ENCODE measurements at regions not wholly inside any gene's neighbourhood (a gene's known extent, or its start where the extent isn't known, plus 50 kb on each side); places are given as distances from the start of the nearest gene placed in this dataset.

DNA sequence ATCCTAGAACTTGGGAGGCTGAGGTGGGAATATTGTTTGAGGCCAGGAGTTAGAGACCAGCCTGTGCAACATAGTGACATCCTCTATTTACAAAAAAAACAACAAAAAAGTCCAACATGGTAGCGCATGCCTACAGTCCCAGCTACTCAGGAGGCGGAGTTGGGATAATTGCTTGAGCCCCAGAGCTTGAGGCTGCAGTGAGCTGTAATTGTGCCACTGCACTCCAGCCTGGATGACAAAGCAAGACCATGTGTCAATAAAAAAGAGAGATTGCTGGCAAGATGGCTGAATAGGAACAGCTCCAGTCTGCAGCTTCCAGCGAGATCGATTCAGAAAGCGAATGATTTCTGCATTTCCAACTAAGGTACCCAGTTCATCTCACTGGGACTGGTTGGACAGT lies 54.8 kb upstream of the FBXL17 start:
- no peak for TF ChIP-seq EZH2phosphoT487 (conservative IDR thresholded peaks at IDR 0.05; ENCODE audit: low read length)
- TF ChIP-seq CTCF (IDR thresholded peaks at IDR 0.05; ENCODE audit: insufficient read depth, low read length, poor library complexity, severe bottlenecking) = no peak
- Histone ChIP-seq H3K27me3 (ENCODE audit: low read length) (no peaks in the 10 kb centered on the region), H2AFZ (ENCODE audit: low read depth, low read length, severe bottlenecking) (no peak overlapping the region), H3K4me2 (ENCODE audit: low read depth, low read length, poor library complexity, severe bottlenecking) (no peak overlapping the region), H3K9me2 (replicated peaks; ENCODE audit: insufficient read depth, low read length) (no peaks in the 10 kb centered on the region), H3K36me3 (ENCODE audit: low read length) (no peaks in the 10 kb centered on the region), H3K9ac (ENCODE audit: low read length) (no peak overlapping the region), H4K20me1 (ENCODE audit: low read depth, low read length) (no peaks in the 10 kb centered on the region), H3K4me3 (ENCODE audit: insufficient read depth, low read length, poor library complexity, severe bottlenecking) (no peak overlapping the region), H3K9me3 (ENCODE audit: insufficient read depth, low read length) (no peaks in the 10 kb centered on the region), H3K79me2 (ENCODE audit: insufficient read depth, low read length) (no peaks in the 10 kb centered on the region), H3F3A (ENCODE audit: insufficient read depth) (no peaks in the 10 kb centered on the region), H3K27ac (ENCODE audit: low read depth, low read length) (no peak overlapping the region)

DNA sequence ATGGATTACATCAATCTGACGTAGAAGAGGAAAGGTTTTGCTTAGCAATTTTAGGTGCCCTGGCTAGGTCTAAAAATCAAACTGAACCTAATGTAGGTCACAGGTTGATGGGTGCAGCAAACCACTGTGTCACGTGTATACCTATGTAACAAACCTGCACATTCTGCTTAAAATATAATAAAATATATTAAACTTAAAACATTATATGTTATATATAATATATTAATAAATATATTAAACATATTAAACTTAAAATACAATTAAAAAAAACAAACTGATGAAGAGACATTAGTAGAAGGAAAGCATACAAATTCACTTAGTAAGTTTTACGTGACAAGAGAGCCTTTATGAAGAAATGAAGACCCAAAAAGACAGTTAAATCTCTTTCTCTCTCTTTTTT lies 51.7 kb upstream of the FBXL17 start:
- H2AFZ ChIP-seq (ENCODE audit: low read depth, low read length, severe bottlenecking) = no peak overlapping the region
- no peak overlapping the region for H3K4me3 ChIP-seq (ENCODE audit: insufficient read depth, low read length, poor library complexity, severe bottlenecking)
- H3K9ac ChIP-seq (ENCODE audit: low read length) = no peak overlapping the region
- no peaks in the 10 kb centered on the region for H3K79me2 ChIP-seq (ENCODE audit: insufficient read depth, low read length)
- H3K4me2 ChIP-seq (ENCODE audit: low read depth, low read length, poor library complexity, severe bottlenecking) = no peak overlapping the region
- H3K27ac ChIP-seq (ENCODE audit: low read depth, low read length) = no peak overlapping the region
- TF ChIP-seq CTCF (IDR thresholded peaks at IDR 0.05; ENCODE audit: insufficient read depth, low read length, poor library complexity, severe bottlenecking) = no peak
- no peak for TF ChIP-seq EZH2phosphoT487 (conservative IDR thresholded peaks at IDR 0.05; ENCODE audit: low read length)
- no peaks in the 10 kb centered on the region for H3K27me3 ChIP-seq (ENCODE audit: low read length)
- no peaks in the 10 kb centered on the region for H3K9me2 ChIP-seq (replicated peaks; ENCODE audit: insufficient read depth, low read length)
- no peaks in the 10 kb centered on the region for H3K36me3 ChIP-seq (ENCODE audit: low read length)
- H3K9me3 ChIP-seq (ENCODE audit: insufficient read depth, low read length) = no peaks in the 10 kb centered on the region
- no peaks in the 10 kb centered on the region for H3F3A ChIP-seq (ENCODE audit: insufficient read depth)
- H4K20me1 ChIP-seq (ENCODE audit: low read depth, low read length) = no peaks in the 10 kb centered on the region

GRCh38 chr5:108432024-108432423 lies 50.1 kb upstream of the FBXL17 start:
- Histone ChIP-seq H3K79me2 (ENCODE audit: insufficient read depth, low read length) (no peaks in the 10 kb centered on the region), H3K27me3 (ENCODE audit: low read length) (no peaks in the 10 kb centered on the region), H2AFZ (ENCODE audit: low read depth, low read length, severe bottlenecking) (no peak overlapping the region), H3K36me3 (ENCODE audit: low read length) (no peaks in the 10 kb centered on the region), H3K4me2 (ENCODE audit: low read depth, low read length, poor library complexity, severe bottlenecking) (no peak overlapping the region), H3K27ac (ENCODE audit: low read depth, low read length) (no peak overlapping the region), H3K9ac (ENCODE audit: low read length) (no peak overlapping the region), H3F3A (ENCODE audit: insufficient read depth) (no peaks in the 10 kb centered on the region), H3K9me2 (replicated peaks; ENCODE audit: insufficient read depth, low read length) (no peaks in the 10 kb centered on the region), H4K20me1 (ENCODE audit: low read depth, low read length) (no peaks in the 10 kb centered on the region), H3K9me3 (ENCODE audit: insufficient read depth, low read length) (no peaks in the 10 kb centered on the region), H3K4me3 (ENCODE audit: insufficient read depth, low read length, poor library complexity, severe bottlenecking) (no peak overlapping the region)
- TF ChIP-seq CTCF (IDR thresholded peaks at IDR 0.05; ENCODE audit: insufficient read depth, low read length, poor library complexity, severe bottlenecking) = no peak
- TF ChIP-seq EZH2phosphoT487 (conservative IDR thresholded peaks at IDR 0.05; ENCODE audit: low read length) = no peak

Data from SU-DHL-6 (cell line).